RPMI8226 (cell line): ENCODE measurements at regions not wholly inside any gene's neighbourhood (a gene's known extent, or its start where the extent isn't known, plus 50 kb on each side); places are given as distances from the start of the nearest gene placed in this dataset.
"Not testable (repeated sequence)": the region's sequence is repeated elsewhere in the genome, so short reads cannot be mapped to it uniquely, and the experiment has no call there.

ENCODE experiments used
- DNase-seq: peaks from one replicate; pipeline ENCODE4 v3.0.0-alpha.2; 2015

GRCh38 chr21:21858502-21859334 is 860.5 kb downstream of the NCAM2 start:
- no peak for DNase-seq

GRCh38 chr21:21860888-21861287 is 862.7 kb downstream of the NCAM2 start:
- DNase-seq, result no peak

- DNase-seq, result no peak
These were observed 866.2 kb downstream of the NCAM2 start for GRCh38 chr21:21864321-21864840.

GRCh38 chr21:21897275-21897883 is 899.2 kb downstream of the NCAM2 start:
- DNase-seq, result no peak

GRCh38 chr21:21898801-21899200 is 900.6 kb downstream of the NCAM2 start:
- DNase-seq, result no peak

GRCh38 chr21:21902416-21902815 is 904.2 kb downstream of the NCAM2 start:
- not testable (repeated sequence) for DNase-seq

GRCh38 chr21:21907271-21907670 is 909.1 kb downstream of the NCAM2 start:
- no peak for DNase-seq

GRCh38 chr21:21915816-21916215 is 917.6 kb downstream of the NCAM2 start:
- no peak for DNase-seq

GRCh38 chr21:21921410-21922232 is 923.4 kb downstream of the NCAM2 start:
- peak; percentile 54 for DNase-seq

GRCh38 chr21:21929226-21929625 is 931.0 kb downstream of the NCAM2 start:
- DNase-seq, result no peak

GRCh38 chr21:21929789-21930188 is 931.6 kb downstream of the NCAM2 start:
- DNase-seq, result no peak

- DNase-seq, result no peak
These were observed 954.4 kb downstream of the NCAM2 start for GRCh38 chr21:21952566-21952965.

GRCh38 chr21:21955204-21955603 is 957.0 kb downstream of the NCAM2 start:
- no peak for DNase-seq

GRCh38 chr21:21957490-21957889 is 959.3 kb downstream of the NCAM2 start:
- no peak for DNase-seq

GRCh38 chr21:21963911-21964310 is 965.7 kb downstream of the NCAM2 start:
- no peak for DNase-seq

- DNase-seq, result no peak
These were observed 970.6 kb downstream of the NCAM2 start for GRCh38 chr21:21968810-21969209.

- no peak for DNase-seq
These were observed 971.0 kb downstream of the NCAM2 start for GRCh38 chr21:21969211-21969610.

GRCh38 chr21:21971384-21971783 is 973.2 kb downstream of the NCAM2 start:
- DNase-seq, result no peak

GRCh38 chr21:21973806-21974205 is 975.6 kb downstream of the NCAM2 start:
- no peak for DNase-seq

GRCh38 chr21:21996891-21997290 is 998.7 kb downstream of the NCAM2 start:
- DNase-seq, result no peak

- DNase-seq, result no peak
These were observed 999.5 kb downstream of the NCAM2 start for GRCh38 chr21:21997390-21998333.

- no peak for DNase-seq
These were observed 1021.6 kb downstream of the NCAM2 start for GRCh38 chr21:22019766-22020165.
